Stimulated activated CD4-positive, alpha-beta T cell treated with anti-CD3 and anti-CD28 coated beads, Interleukin-2, amount 100 ng/mL, for 24 hours (primary cell): ENCODE measurements at regions not wholly inside any gene's neighbourhood (a gene's known extent, or its start where the extent isn't known, plus 50 kb on each side); places are given as distances from the start of the nearest gene placed in this dataset.

ENCODE experiments used
- DNase-seq, 2 donors: peaks; one replicate each; pipeline ENCODE4 v3.0.0-alpha.2; 2020

GRCh38 chr3:66165660-66166059 lies 55.1 kb upstream of the SLC25A26 start:
- DNase-seq, result no peak

GRCh38 chr3:66164155-66164554 lies 56.6 kb upstream of the SLC25A26 start:
- no peak for DNase-seq

DNA sequence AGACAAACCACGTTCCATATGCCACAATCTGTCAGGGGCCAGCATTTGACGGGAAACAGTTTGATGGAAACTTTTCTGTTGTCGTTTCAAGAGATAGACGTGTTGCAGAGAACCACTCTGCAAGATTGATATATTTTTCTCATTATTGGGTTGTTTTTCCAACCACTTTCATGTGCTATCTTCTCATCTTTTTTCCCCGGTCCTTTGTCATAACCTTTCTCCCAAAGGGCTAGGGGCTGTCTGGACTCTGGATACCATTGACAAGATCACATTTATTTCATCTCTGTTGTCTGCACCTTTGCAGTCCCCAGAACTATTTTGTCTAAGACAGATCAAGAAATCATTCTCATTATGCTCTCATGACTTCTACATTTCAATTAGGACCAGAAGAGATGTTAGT lies 57.6 kb upstream of the SLC25A26 start:
- DNase-seq, result no peak

DNA sequence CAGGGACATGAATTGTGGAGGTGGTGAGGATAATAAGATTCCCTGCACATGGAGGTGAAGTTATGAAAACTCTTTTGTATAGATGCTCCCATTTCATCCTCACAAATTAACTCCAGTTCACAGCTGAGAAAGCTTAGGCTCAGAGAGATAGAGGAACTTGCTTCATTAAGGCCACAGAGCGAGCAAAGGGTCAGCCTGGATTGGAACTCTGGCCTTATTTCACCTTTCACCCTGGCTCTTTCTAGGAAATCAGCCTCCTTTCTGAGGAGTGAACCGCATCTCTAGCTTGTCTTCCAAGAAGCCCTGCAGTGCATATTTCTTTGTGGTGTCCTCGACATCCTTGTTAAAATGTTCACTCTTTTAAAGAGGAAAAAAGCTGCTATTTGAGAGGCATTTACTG lies 58.0 kb upstream of the SLC25A26 start:
- no peak for DNase-seq

GRCh38 chr3:66158933-66159683 lies 61.7 kb upstream of the SLC25A26 start:
- DNase-seq, result no peak

GRCh38 chr3:66154444-66154861 lies 66.3 kb upstream of the SLC25A26 start:
- DNase-seq, result no peak

GRCh38 chr3:66153481-66154443 lies 67.0 kb upstream of the SLC25A26 start:
- no peak for DNase-seq

DNA sequence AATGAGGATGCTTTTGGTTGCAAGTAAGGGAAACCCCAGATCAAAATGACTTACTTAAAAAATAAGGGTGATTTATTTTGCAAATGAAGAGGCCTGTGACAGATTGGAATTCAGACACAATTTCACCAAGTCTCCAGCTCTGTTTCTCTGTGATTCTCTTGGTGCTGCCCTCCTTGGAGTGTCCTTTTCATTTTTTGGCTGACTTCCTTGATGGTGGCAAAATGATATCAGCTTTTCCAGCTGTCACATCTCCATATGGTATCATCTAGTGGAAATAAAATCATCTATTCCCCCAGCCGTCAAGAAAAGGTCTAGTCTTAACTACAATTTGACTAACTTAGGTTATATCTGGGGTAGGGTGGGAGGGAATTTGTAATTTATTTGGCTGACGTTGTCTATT lies 68.5 kb upstream of the SLC25A26 start:
- no peak for DNase-seq

GRCh38 chr3:66150977-66151376 lies 69.8 kb upstream of the SLC25A26 start:
- no peak for DNase-seq

- DNase-seq, result no peak
Measured at GRCh38 chr3:66149269-66149668, 71.5 kb upstream of the SLC25A26 start.

DNA sequence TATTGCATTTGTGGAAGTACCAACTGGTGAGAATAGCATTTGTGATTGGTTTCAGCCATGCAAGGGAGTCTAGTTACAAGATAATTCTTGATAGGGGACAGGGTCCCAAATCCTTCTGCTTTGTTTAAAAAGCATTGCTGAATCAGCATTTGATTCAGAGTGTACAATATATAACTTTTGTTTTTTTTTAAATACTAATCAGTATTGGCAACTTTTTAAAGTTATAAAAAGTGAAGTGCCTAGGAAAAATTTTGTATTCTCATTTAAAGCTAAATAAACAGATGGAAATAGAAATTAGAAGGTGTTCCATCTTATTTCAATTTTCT lies 75.4 kb upstream of the SLC25A26 start:
- no peak for DNase-seq

DNA sequence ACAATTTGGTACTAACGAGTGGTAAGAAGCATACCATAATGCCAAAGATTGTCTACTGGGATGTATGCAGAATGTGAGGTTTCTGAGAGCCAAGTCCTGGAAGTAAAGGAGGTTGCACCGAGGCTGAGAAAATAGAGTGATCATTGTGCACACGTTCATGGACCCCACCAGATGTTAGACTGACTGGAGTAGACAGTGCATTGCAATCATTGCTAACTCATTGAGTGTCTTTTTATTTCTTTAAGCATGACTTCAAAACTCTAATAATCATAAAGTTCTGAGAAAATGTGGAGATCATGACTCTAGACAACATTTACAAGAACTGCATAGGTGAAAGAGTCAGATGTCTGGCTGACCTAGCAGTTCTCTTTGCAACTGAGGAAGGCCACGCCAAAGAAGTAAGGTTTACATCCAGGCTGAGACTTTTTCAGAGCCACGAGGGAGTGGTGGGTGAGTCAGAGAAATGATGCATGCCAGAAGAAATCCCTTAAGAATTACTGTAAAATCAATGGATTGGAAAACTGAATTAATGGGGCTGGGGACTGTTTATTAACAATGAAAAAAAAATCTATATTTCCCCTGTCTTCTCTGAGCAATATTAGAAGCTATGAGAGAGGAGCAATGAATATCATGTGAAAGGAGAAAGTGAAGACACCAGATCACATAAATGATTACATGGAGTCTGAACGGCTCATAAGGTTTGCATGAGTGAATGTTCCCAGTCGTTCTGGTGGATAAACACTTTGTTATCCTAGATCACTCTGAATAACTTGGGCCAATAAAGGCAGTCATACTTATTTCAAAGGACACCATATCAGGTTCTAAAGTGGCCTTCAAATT lies 76.0 kb upstream of the SLC25A26 start:
- no peak for DNase-seq

GRCh38 chr3:66142079-66142478 lies 78.7 kb upstream of the SLC25A26 start:
- DNase-seq, result no peak

GRCh38 chr3:66140743-66141372 lies 79.9 kb upstream of the SLC25A26 start:
- DNase-seq, result no peak

GRCh38 chr3:66140106-66140505 lies 80.7 kb upstream of the SLC25A26 start:
- DNase-seq, result no peak

GRCh38 chr3:66139415-66139814 lies 81.4 kb upstream of the SLC25A26 start:
- DNase-seq, result no peak

DNA sequence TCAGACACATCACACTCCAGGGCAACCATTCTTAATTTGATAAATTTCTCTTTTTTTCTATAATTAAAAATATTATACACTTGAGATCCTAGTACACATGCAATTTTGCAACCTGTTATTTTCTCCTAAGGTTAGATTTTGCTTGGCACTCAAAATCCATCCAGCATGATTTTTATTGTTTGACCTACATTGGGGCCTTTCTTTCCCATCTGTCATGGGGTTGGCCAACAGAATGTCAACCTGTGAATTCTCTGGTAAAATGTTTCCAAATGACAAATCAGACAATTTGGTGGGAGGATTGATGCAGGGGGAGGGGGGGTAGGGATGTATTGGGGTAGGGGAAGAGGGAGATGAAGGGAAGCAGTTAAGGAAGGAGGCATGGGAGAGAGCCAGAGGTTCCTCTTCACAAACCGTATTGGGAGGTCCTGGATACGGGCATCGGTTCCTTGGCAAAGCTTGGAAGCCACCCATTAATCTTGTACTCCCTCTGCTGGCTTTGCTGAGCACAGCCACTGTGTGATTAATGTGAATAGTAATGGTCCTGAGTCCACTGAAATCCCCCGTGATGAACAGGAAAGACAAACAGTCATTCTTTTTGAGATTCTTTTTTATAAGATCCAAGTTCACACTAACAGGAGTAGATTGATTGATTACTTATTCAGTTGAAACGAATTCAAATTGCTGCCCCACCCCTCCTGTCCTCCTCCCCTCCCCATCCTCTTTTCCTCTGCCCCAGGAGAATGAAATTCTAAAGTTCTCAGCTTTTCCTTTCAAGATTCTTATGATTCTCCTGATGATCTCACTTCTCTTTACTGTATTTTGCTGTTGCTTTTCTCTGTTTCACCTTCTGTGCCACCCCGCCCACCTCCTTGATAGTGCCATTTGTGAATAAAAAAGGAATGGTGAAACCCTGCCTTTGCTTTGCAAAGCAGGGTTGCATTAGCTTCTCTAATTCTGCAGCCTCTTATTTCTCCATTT lies 82.2 kb upstream of the SLC25A26 start:
- peak in 1 of 2 donors; percentile 17 for DNase-seq

- DNase-seq, result no peak
Measured at GRCh38 chr3:66136597-66136996, 84.2 kb upstream of the SLC25A26 start.

DNA sequence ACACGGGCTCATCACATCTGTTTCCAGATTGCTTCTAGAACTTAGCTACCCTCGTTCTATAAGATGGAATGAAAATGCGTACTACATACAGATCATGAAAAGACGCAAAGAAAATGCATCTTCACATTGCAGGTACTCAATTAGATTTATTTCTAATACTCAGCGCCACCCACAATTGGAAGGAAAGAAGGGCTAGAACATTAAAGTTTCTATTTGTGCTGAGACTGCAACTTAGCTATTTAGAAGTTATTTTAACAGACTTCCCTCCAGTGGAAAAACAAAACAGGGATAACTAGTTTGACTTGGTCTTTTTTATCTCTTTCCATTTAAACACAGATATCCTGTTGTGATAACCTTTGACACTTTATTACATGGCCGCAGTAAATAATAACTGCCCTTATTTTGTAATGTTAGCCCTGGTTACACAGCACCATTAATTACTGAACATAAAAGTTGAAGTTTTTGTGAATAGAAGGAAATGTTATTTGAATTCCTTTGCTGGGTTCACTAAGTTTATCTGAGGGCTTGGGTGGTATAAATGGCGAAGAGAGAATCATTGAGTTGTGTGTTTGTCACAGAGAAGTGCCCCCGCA lies 86.9 kb upstream of the SLC25A26 start:
- no peak for DNase-seq

DNA sequence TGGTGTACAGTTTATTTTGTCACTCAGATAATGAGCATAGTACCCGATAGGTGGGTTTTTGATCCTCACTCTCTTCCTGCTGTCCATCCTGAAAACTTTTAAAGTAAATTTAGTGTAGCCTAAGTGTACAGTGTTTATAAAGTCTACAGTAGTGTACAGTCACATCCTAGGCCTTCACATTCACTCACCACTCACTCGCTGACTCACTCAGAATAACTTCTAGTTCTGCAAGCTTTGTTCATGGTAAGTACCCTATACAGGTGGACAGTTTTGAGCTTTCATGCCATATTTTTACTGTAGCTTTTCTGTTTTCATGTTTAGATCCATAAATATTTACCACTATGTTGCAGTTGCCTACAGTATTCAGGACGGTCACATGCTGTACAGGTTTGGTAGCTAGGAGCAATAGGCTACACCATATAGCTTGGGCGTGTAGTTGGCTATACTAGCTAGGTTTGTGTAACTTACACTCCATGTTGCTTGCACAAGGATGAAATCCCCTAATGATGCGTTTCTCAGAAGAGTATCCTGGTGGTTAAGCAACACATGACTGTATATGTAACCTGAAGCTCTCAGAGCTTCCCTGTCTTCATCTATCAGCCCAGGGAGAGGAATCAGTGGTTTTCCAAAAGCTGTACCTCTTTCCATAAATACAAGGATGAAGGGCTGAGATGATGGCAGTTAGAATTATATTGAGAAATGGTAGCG lies 87.6 kb upstream of the SLC25A26 start:
- DNase-seq, result no peak
